ENCODE measurements at regions not wholly inside any gene's neighbourhood (a gene's known extent, or its start where the extent isn't known, plus 50 kb on each side); places are given as distances from the start of the nearest gene placed in this dataset.

GRCh38 chr14:38101679-38102078 lies 106.0 kb upstream of the SSTR1 start (continued):
- no peak for TF ChIP-seq ZNF839 (CRISPR knock-in tag; IDR thresholded peaks at IDR 0.05; ENCODE audit: borderline replicate concordance)
- no peak for TF ChIP-seq ZNF616 (CRISPR knock-in tag; IDR thresholded peaks at IDR 0.05; ENCODE audit: low read depth)
- no peak for TF ChIP-seq TOE1 (CRISPR knock-in tag; IDR thresholded peaks at IDR 0.05)
- TF ChIP-seq XBP1 (CRISPR knock-in tag; IDR thresholded peaks at IDR 0.05): no peak

GRCh38 chr14:38103542-38104225 lies 104.0 kb upstream of the SSTR1 start:
- Histone ChIP-seq H3K9me3 (ENCODE audit: low read length) (peaks cover 4% of the 10 kb centered on the region; the same call in 1 of the 2 replicates), H3K4me2 (ENCODE audit: low read depth, low read length) (no peak overlapping the region), H3K36me3 (replicated peaks in 1 of 2; ENCODE audit: control insufficient read depth in 1 of 2, insufficient read depth in 2 of 2, low read length in 2 of 2) (no peaks in the 10 kb centered on the region), H3K9ac (ENCODE audit: insufficient read depth, low read depth, low read length) (no peak overlapping the region), H3K4me1 (ENCODE audit: insufficient read depth, low read length) (no peaks in the 10 kb centered on the region), H4K20me1 (ENCODE audit: insufficient read depth, low read length) (no peaks in the 10 kb centered on the region), H3K27me3 (ENCODE audit: control insufficient read depth in 1 of 2, insufficient read depth in 2 of 2, low read length in 2 of 2) (no peaks in the 10 kb centered on the region), H2AFZ (ENCODE audit: low read length) (no peak overlapping the region), H3K4me3 (replicated peaks in 1 of 3; ENCODE audit: insufficient read depth in 1 of 3, low read depth in 2 of 3, low read length in 3 of 3) (no peak overlapping the region), H3K79me2 (ENCODE audit: insufficient read depth, low read length) (no peaks in the 10 kb centered on the region), H3K27ac (ENCODE audit: extremely low read length, insufficient read depth, low read length) (no peak overlapping the region)
- intact Hi-C loops (cut with micrococcal nuclease; ENCODE audit: unreplicated experiment) (no loop called here), in situ Hi-C loops (cut with HindIII; ENCODE audit: extremely low pct_ligation_motif_present, low pct_unique_long_range_greater_than_20kb) (no loop called here)
- ATAC-seq: no peak; the same call in 2 of the 3 replicates
- no peak for FAIRE-seq
- BruUV-seq (replicated peaks): no TSS peak
- no peak for TF ChIP-seq ZSCAN31 (CRISPR knock-in tag; IDR thresholded peaks at IDR 0.05; ENCODE audit: low read depth)
- no peak for TF ChIP-seq PHB2 (IDR thresholded peaks at IDR 0.05; ENCODE audit: partially characterized antibody)
- no peak for TF ChIP-seq ZNF720 (CRISPR knock-in tag; IDR thresholded peaks at IDR 0.05)
- peak; percentile 88 to 89 for TF ChIP-seq MAFK (conservative IDR thresholded peaks at IDR 0.05 in 1 of 2, IDR thresholded peaks at IDR 0.05 in 1 of 2; ENCODE audit: low read length in 2 of 2)
- no peak for TF ChIP-seq ZBTB20 (CRISPR knock-in tag; IDR thresholded peaks at IDR 0.05; ENCODE audit: borderline replicate concordance, low read depth)
- TF ChIP-seq CHCHD3 (CRISPR knock-in tag; IDR thresholded peaks at IDR 0.05): no peak
- TF ChIP-seq ARNT (IDR thresholded peaks at IDR 0.05): no peak
- TF ChIP-seq PATZ1 (CRISPR knock-in tag; IDR thresholded peaks at IDR 0.05): no peak
- no peak for TF ChIP-seq GLMP (CRISPR knock-in tag; IDR thresholded peaks at IDR 0.05; ENCODE audit: borderline replicate concordance)
- TF ChIP-seq NCOA1 (CRISPR knock-in tag; IDR thresholded peaks at IDR 0.05): no peak
- peak; percentile 85 for TF ChIP-seq MAFF (IDR thresholded peaks at IDR 0.05; ENCODE audit: low read depth, low read length)
- CTCF ChIA-PET (ENCODE audit: low intra/inter-chr PET ratio, low total read pairs): no interaction called here
- POLR2A ChIA-PET: no interaction called here
- WGBS (ENCODE audit: low lambda C conversion rate): 40% methylated on average over 6 of the region's 6 CpGs
- DNase-seq (ENCODE audit: low spot score): no peak
